ENCODE measurements at regions not wholly inside any gene's neighbourhood (a gene's known extent, or its start where the extent isn't known, plus 50 kb on each side); places are given as distances from the start of the nearest gene placed in this dataset.

- no peak for DNase-seq
Observed at GRCh38 chr2:821546-821945, 129.1 kb upstream of the SNTG2 start.

GRCh38 chr2:819601-820000, 131.0 kb upstream of the SNTG2 start:
- DNase-seq = no peak

- no peak for DNase-seq
Observed at GRCh38 chr2:819121-819520, 131.5 kb upstream of the SNTG2 start.

- DNase-seq = no peak
Observed at GRCh38 chr2:817336-818015, 133.2 kb upstream of the SNTG2 start.

- no peak for DNase-seq
Observed at GRCh38 chr2:816278-816677, 134.4 kb upstream of the SNTG2 start.

GRCh38 chr2:810397-810796, 133.2 kb upstream of the TMEM18 start:
- no peak for DNase-seq

GRCh38 chr2:807300-807699, 130.1 kb upstream of the TMEM18 start:
- DNase-seq = no peak

- DNase-seq = no peak
Observed at GRCh38 chr2:805664-806063, 128.5 kb upstream of the TMEM18 start.

GRCh38 chr2:797993-798392, 120.8 kb upstream of the TMEM18 start:
- no peak for DNase-seq

- no peak for DNase-seq
Observed at GRCh38 chr2:797556-797955, 120.3 kb upstream of the TMEM18 start.

- no peak for DNase-seq
Observed at GRCh38 chr2:796141-796985, 119.2 kb upstream of the TMEM18 start.

- DNase-seq = no peak
Observed at GRCh38 chr2:795531-796041, 118.4 kb upstream of the TMEM18 start.

GRCh38 chr2:794554-795241, 117.5 kb upstream of the TMEM18 start:
- DNase-seq = no peak

- DNase-seq = no peak
Observed at GRCh38 chr2:793236-793635, 116.0 kb upstream of the TMEM18 start.

- no peak for DNase-seq
Observed at GRCh38 chr2:792687-793086, 115.5 kb upstream of the TMEM18 start.

GRCh38 chr2:790634-791245, 113.5 kb upstream of the TMEM18 start:
- no peak for DNase-seq

GRCh38 chr2:790081-790480, 112.9 kb upstream of the TMEM18 start:
- no peak for DNase-seq

GRCh38 chr2:789529-789928, 112.3 kb upstream of the TMEM18 start:
- no peak for DNase-seq

GRCh38 chr2:788227-789032, 111.2 kb upstream of the TMEM18 start:
- DNase-seq = no peak

GRCh38 chr2:784753-785152, 107.5 kb upstream of the TMEM18 start:
- DNase-seq = no peak

GRCh38 chr2:780581-780980, 103.4 kb upstream of the TMEM18 start:
- no peak for DNase-seq

- DNase-seq = no peak
Observed at GRCh38 chr2:780002-780401, 102.8 kb upstream of the TMEM18 start.
